Parathyroid adenoma (tissue), 2 donors: ENCODE measurements at regions not wholly inside any gene's neighbourhood (a gene's known extent, or its start where the extent isn't known, plus 50 kb on each side); places are given as distances from the start of the nearest gene placed in this dataset.

Source experiments
- H2AFZ ChIP-seq: fragments of 300-600 bp; sonication (generic); one replicate; pipeline ENCODE4 v1.7.0; 2017; ENCODE audit warnings: antibody characterized with exemption, mild to moderate bottlenecking
- H3K27ac ChIP-seq: fragments of 300-600 bp; sonication (generic); one replicate; pipeline ENCODE4 v1.7.0; 2017
- H3K27me3 ChIP-seq: fragments of 300-600 bp; sonication (generic); one replicate; pipeline ENCODE4 v1.7.0; 2017; ENCODE audit warnings: low read length; ENCODE audit not compliant: control insufficient read depth, insufficient read depth
- H3K36me3 ChIP-seq: fragments of 300-600 bp; sonication (generic); one replicate; pipeline ENCODE4 v1.7.0; 2017; ENCODE audit warnings: low read length; ENCODE audit not compliant: control insufficient read depth, insufficient read depth
- H3K4me1 ChIP-seq: fragments of 300-600 bp; sonication (generic); one replicate; pipeline ENCODE4 v1.7.0; 2017; ENCODE audit warnings: control low read depth
- H3K4me2 ChIP-seq: fragments of 300-600 bp; sonication (generic); one replicate; pipeline ENCODE4 v1.7.0; 2017; ENCODE audit warnings: low read length
- H3K4me3 ChIP-seq: fragments of 300-600 bp; sonication (generic); one replicate; pipeline ENCODE4 v1.7.0; 2017; ENCODE audit warnings: low read depth, low read length
- H3K79me2 ChIP-seq: fragments of 300-600 bp; sonication (generic); one replicate; pipeline ENCODE4 v1.7.0; 2017; ENCODE audit warnings: control low read depth
- H3K9ac ChIP-seq: fragments of 300-600 bp; sonication (generic); one replicate; pipeline ENCODE4 v1.7.0; 2017; ENCODE audit warnings: mild to moderate bottlenecking
- H3K9me3 ChIP-seq: fragments of 300-600 bp; sonication (generic); one replicate; pipeline ENCODE4 v1.7.0; 2017; ENCODE audit warnings: low read length; ENCODE audit not compliant: control insufficient read depth
- TF ChIP-seq, protein P1 (sequence below): fragments of 300-600 bp; sonication (generic); IDR thresholded peaks from one replicate; pipeline ENCODE4 v1.7.0; 2017; ENCODE audit warnings: antibody characterized with exemption, mild to moderate bottlenecking
- donor health status: primary hyperparathyroidism.

DNA sequence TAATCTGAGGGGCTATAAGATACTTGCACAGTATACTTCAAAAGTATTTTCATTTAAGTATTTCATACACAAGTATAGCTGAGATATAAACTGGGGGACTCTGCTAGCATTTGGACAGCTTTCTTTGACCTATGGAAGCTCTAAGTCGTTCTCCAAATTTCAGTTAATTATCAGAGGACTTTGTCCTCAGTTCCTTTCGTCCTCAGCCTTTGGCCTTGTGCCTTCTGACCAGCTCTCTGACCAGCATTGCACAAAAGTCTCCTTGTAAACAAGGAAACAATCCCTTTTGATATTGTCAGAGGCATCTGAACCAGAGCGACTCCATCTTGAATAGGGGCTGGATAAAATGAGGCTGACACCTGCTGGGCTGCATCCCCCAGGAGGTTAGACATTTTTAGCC is 464.0 kb upstream of the FAM241A start:
- no peaks in the 10 kb centered on the region for H3K36me3 ChIP-seq
- no peaks in the 10 kb centered on the region for H3K4me1 ChIP-seq
- no peaks in the 10 kb centered on the region for H3K9me3 ChIP-seq
- no peak overlapping the region for H3K27ac ChIP-seq
- H3K4me2 ChIP-seq = no peak overlapping the region
- H3K9ac ChIP-seq = no peak overlapping the region
- H3K4me3 ChIP-seq = no peak overlapping the region
- TF ChIP-seq, protein P1, sequence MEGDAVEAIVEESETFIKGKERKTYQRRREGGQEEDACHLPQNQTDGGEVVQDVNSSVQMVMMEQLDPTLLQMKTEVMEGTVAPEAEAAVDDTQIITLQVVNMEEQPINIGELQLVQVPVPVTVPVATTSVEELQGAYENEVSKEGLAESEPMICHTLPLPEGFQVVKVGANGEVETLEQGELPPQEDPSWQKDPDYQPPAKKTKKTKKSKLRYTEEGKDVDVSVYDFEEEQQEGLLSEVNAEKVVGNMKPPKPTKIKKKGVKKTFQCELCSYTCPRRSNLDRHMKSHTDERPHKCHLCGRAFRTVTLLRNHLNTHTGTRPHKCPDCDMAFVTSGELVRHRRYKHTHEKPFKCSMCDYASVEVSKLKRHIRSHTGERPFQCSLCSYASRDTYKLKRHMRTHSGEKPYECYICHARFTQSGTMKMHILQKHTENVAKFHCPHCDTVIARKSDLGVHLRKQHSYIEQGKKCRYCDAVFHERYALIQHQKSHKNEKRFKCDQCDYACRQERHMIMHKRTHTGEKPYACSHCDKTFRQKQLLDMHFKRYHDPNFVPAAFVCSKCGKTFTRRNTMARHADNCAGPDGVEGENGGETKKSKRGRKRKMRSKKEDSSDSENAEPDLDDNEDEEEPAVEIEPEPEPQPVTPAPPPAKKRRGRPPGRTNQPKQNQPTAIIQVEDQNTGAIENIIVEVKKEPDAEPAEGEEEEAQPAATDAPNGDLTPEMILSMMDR = no peak
- H2AFZ ChIP-seq = no peak overlapping the region
- H3K79me2 ChIP-seq = no peaks in the 10 kb centered on the region
- peaks cover 3% of the 10 kb centered on the region for H3K27me3 ChIP-seq

GRCh38 chr4:111681751-111682150 is 463.5 kb upstream of the FAM241A start:
- Histone ChIP-seq H3K4me1 (no peaks in the 10 kb centered on the region), H3K9ac (no peak overlapping the region), H3K36me3 (no peaks in the 10 kb centered on the region), H3K4me2 (no peak overlapping the region), H2AFZ (no peak overlapping the region), H3K27me3 (peaks cover 3% of the 10 kb centered on the region), H3K27ac (no peak overlapping the region), H3K4me3 (no peak overlapping the region), H3K79me2 (no peaks in the 10 kb centered on the region), H3K9me3 (no peaks in the 10 kb centered on the region)
- TF ChIP-seq, protein P1 = no peak

- H3K79me2 ChIP-seq = no peaks in the 10 kb centered on the region
- H2AFZ ChIP-seq = no peak overlapping the region
- no peak overlapping the region for H3K4me2 ChIP-seq
- H3K4me3 ChIP-seq = no peak overlapping the region
- H3K9me3 ChIP-seq = no peaks in the 10 kb centered on the region
- TF ChIP-seq, protein P1 = no peak
- peaks cover 3% of the 10 kb centered on the region for H3K27me3 ChIP-seq
- H3K4me1 ChIP-seq = no peaks in the 10 kb centered on the region
- H3K36me3 ChIP-seq = no peaks in the 10 kb centered on the region
- H3K27ac ChIP-seq = no peak overlapping the region
- H3K9ac ChIP-seq = no peak overlapping the region
Measured at GRCh38 chr4:111685205-111685604, 460.0 kb upstream of the FAM241A start.

DNA sequence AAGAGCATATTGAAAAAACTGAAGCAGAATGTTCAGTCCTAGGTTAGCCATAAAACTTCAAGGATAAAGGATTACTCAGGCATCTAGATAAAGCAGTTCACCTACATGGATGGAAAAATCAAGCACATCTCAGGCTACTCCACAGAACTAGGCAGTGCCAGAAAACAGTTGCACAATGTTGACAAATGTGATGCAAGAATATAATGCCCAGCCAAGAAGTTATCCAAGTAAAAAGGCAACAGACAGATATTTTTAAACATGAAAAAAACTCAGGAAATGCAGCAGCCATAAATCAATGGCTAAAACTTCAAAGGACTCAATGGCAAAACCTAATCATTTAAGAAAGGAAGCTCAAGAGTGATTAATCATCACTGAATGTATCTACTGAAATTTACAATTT is 456.0 kb upstream of the FAM241A start:
- H2AFZ ChIP-seq = no peak overlapping the region
- H3K27me3 ChIP-seq = peaks cover 3% of the 10 kb centered on the region
- H3K36me3 ChIP-seq = no peaks in the 10 kb centered on the region
- no peak overlapping the region for H3K9ac ChIP-seq
- no peak overlapping the region for H3K4me2 ChIP-seq
- H3K4me1 ChIP-seq = no peaks in the 10 kb centered on the region
- no peaks in the 10 kb centered on the region for H3K9me3 ChIP-seq
- TF ChIP-seq, protein P1 = no peak
- no peak overlapping the region for H3K4me3 ChIP-seq
- no peak overlapping the region for H3K27ac ChIP-seq
- no peaks in the 10 kb centered on the region for H3K79me2 ChIP-seq

DNA sequence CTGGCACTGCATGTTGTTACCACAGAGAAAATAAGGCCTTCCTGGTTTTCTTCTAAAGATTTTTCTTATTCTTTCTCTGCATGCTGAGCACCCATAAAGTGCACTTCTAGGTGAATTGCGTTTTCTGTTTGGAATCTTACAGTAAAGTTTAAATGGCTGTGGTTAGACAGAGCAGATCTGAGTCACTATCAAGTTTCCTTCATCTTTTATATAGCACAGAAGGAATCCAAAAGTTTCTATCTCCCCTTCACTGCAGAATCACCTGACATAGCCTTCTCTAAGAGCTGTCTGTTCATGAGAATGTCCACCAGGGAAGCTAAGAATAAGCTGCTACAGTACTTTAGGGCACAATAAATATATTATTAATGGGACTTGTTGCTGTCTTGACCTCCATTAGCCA is 455.5 kb upstream of the FAM241A start:
- no peaks in the 10 kb centered on the region for H3K79me2 ChIP-seq
- no peak overlapping the region for H3K4me3 ChIP-seq
- no peak overlapping the region for H3K4me2 ChIP-seq
- no peak overlapping the region for H3K9ac ChIP-seq
- peaks cover 3% of the 10 kb centered on the region for H3K27me3 ChIP-seq
- H3K36me3 ChIP-seq = no peaks in the 10 kb centered on the region
- H3K27ac ChIP-seq = no peak overlapping the region
- H3K9me3 ChIP-seq = no peaks in the 10 kb centered on the region
- TF ChIP-seq, protein P1 = no peak
- H2AFZ ChIP-seq = no peak overlapping the region
- H3K4me1 ChIP-seq = no peaks in the 10 kb centered on the region
